Muscle layer of duodenum (tissue), 2 donors: ENCODE measurements at regions not wholly inside any gene's neighbourhood (a gene's known extent, or its start where the extent isn't known, plus 50 kb on each side); places are given as distances from the start of the nearest gene placed in this dataset.

ENCODE experiments used
- H3K27ac ChIP-seq: one replicate; pipeline ENCODE4 v1.7.0; 2013; ENCODE audit warnings: mild to moderate bottlenecking, low read length
- H3K27me3 ChIP-seq: one replicate; pipeline ENCODE4 v1.7.0; 2013; ENCODE audit warnings: low read depth, mild to moderate bottlenecking, control low read depth, low read length
- H3K36me3 ChIP-seq, 2 donors: one replicate each; pipeline ENCODE4 v1.7.0; 2013; ENCODE audit warnings: low read length in 2 of 2, control low read depth in 1 of 2, mild to moderate bottlenecking in 1 of 2; ENCODE audit not compliant: insufficient read depth in 2 of 2, control insufficient read depth in 1 of 2
- H3K4me1 ChIP-seq, 2 donors: one replicate each; pipeline ENCODE4 v1.7.0; 2013; ENCODE audit warnings: low read length in 2 of 2, mild to moderate bottlenecking in 2 of 2, control low read depth in 1 of 2, moderate library complexity in 1 of 2; ENCODE audit not compliant: insufficient read depth in 2 of 2, control insufficient read depth in 1 of 2
- H3K4me3 ChIP-seq, 2 donors: one replicate each; pipeline ENCODE4 v1.7.0; 2013; ENCODE audit warnings: low read length in 2 of 2, low read depth in 1 of 2, mild to moderate bottlenecking in 1 of 2
- H3K9me3 ChIP-seq, 2 donors: one replicate each; pipeline ENCODE4 v1.7.0; 2013; ENCODE audit warnings: low read length in 2 of 2, control low read depth in 1 of 2, mild to moderate bottlenecking in 1 of 2; ENCODE audit not compliant: control insufficient read depth in 1 of 2
- donor health status: healthy.

- Histone ChIP-seq H3K4me1 (no peaks in the 10 kb centered on the region), H3K27me3 (no peaks in the 10 kb centered on the region), H3K27ac (no peak overlapping the region), H3K4me3 (no peak overlapping the region), H3K9me3 (no peaks in the 10 kb centered on the region), H3K36me3 (no peaks in the 10 kb centered on the region)
Measured at GRCh38 chrX:9241427-9241826, 207.5 kb upstream of the FAM9B start.

DNA sequence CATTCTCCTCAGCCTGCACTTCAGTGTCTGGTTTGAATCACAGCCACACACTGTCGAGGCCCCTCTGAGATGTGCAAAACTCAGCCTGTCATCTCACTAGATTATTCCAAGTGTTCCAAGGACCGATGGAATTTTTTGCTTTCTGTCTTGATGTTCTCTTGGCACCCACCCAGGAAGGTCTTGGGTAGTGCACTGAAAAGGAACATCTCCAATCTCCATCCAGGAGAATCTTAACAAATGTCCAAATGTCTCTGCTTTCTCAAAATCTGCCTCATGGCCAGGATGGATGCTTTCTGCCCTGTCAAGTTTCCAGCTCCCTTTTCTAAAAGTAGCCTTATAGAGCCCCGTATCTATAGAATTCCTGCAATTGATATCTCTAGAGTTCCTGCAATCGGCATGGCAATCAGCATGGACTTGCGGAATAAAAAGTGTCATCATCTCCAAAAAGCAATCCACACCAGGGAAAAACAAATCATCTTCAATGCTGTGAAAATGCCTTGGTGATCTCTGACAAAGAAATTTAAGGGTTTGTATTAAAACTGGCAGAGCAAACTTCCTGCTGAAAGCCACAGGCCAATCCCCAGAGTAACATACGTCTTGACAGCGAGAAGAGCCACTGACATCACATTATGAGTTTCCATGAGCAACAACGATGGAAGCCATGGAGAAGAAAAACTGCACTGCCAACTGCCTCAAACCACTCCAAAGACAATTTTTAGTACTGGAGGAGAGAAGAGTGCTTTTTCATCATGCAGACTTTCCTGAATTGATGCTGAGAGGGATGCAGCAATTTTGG lies 215.3 kb upstream of the FAM9B start:
- Histone ChIP-seq H3K4me3 (no peak overlapping the region), H3K27ac (no peak overlapping the region), H3K9me3 (no peaks in the 10 kb centered on the region), H3K36me3 (no peaks in the 10 kb centered on the region), H3K27me3 (no peaks in the 10 kb centered on the region), H3K4me1 (no peaks in the 10 kb centered on the region)

DNA sequence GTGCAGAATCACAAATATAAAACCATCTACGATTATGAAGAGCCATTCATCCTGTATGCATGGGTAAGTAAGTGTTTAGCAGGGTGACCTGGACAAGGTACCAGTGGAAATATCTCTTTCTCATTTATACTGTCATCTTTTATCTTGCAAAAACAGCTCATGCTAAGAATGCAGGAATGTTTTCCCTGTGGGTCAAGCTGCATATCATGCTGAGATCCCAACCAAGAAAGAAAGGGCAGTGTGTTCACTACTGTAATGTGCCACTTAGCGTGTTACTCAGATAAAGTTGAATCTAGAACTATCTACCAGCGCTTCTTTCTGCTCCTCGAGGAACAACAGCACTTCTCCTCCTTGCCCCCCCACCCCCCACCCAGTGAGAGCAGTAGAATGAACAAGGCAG lies 212.7 kb upstream of the TBL1X start:
- H3K4me1 ChIP-seq, result no peaks in the 10 kb centered on the region
- H3K27me3 ChIP-seq, result no peaks in the 10 kb centered on the region
- H3K36me3 ChIP-seq, result no peaks in the 10 kb centered on the region
- no peaks in the 10 kb centered on the region for H3K9me3 ChIP-seq
- H3K4me3 ChIP-seq, result no peak overlapping the region
- no peak overlapping the region for H3K27ac ChIP-seq

- H3K4me3 ChIP-seq, result no peak overlapping the region
- no peaks in the 10 kb centered on the region for H3K27me3 ChIP-seq
- no peaks in the 10 kb centered on the region for H3K9me3 ChIP-seq
- no peaks in the 10 kb centered on the region for H3K4me1 ChIP-seq
- no peaks in the 10 kb centered on the region for H3K36me3 ChIP-seq
- H3K27ac ChIP-seq, result no peak overlapping the region
Measured at GRCh38 chrX:9253211-9253610, 211.6 kb upstream of the TBL1X start.

GRCh38 chrX:9257718-9258420 lies 207.0 kb upstream of the TBL1X start:
- Histone ChIP-seq H3K27ac (no peak overlapping the region), H3K9me3 (no peaks in the 10 kb centered on the region), H3K4me3 (no peak overlapping the region), H3K27me3 (no peaks in the 10 kb centered on the region), H3K36me3 (no peaks in the 10 kb centered on the region), H3K4me1 (peaks cover 0 to 7% of the 10 kb centered on the region in 2 donors)

- H3K4me3 ChIP-seq, result no peak overlapping the region
- peaks cover 0 to 7% of the 10 kb centered on the region in 2 donors for H3K4me1 ChIP-seq
- no peaks in the 10 kb centered on the region for H3K27me3 ChIP-seq
- H3K36me3 ChIP-seq, result no peaks in the 10 kb centered on the region
- H3K9me3 ChIP-seq, result no peaks in the 10 kb centered on the region
- no peak overlapping the region for H3K27ac ChIP-seq
Measured at GRCh38 chrX:9258421-9259104, 206.3 kb upstream of the TBL1X start.

- no peaks in the 10 kb centered on the region for H3K9me3 ChIP-seq
- no peaks in the 10 kb centered on the region for H3K36me3 ChIP-seq
- no peak overlapping the region for H3K4me3 ChIP-seq
- H3K27me3 ChIP-seq, result no peaks in the 10 kb centered on the region
- H3K27ac ChIP-seq, result no peak overlapping the region
- peaks cover 0 to 7% of the 10 kb centered on the region in 2 donors for H3K4me1 ChIP-seq
Measured at GRCh38 chrX:9260603-9261002, 204.3 kb upstream of the TBL1X start.

GRCh38 chrX:9267415-9267814 lies 197.4 kb upstream of the TBL1X start:
- no peak overlapping the region for H3K4me3 ChIP-seq
- H3K27me3 ChIP-seq, result no peaks in the 10 kb centered on the region
- H3K9me3 ChIP-seq, result no peaks in the 10 kb centered on the region
- H3K27ac ChIP-seq, result no peak overlapping the region
- no peaks in the 10 kb centered on the region for H3K4me1 ChIP-seq
- H3K36me3 ChIP-seq, result no peaks in the 10 kb centered on the region

GRCh38 chrX:9269134-9269533 lies 195.7 kb upstream of the TBL1X start:
- no peaks in the 10 kb centered on the region for H3K4me1 ChIP-seq
- H3K27me3 ChIP-seq, result no peaks in the 10 kb centered on the region
- H3K27ac ChIP-seq, result no peak overlapping the region
- no peaks in the 10 kb centered on the region for H3K9me3 ChIP-seq
- H3K4me3 ChIP-seq, result no peak overlapping the region
- H3K36me3 ChIP-seq, result no peaks in the 10 kb centered on the region

DNA sequence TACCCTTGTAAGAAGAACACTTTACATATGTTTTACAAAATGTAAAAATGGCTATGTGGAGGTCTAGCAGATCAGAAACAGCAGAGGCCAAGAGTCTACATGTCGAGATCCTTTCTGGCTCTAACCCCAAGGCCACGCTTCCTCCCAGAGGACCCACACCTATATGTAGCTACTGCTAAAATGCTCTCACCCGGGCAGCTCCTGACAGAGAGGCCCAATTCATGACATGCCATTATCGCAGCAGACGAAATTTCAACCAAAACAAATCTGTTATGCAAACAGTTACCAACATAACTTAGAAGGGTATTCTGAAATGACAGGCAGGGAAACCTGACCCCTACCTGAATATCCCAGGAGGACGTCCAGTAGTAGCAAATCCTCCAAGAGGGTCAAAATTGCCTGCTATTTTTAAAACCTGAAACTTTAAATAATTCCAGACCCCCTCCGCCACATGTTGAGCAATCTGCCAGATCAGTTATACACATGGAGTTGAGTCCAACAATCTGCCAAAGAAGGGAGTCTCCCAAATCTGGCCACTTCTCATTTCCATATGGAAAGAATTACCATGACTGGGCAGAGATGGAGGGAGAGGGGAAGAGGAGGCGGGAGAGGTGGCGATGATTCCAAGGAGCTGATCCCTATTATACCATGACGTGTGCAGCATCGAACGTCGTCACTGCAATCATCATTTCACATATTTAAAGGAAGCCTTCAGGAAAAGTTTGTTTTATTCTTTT lies 192.9 kb upstream of the TBL1X start:
- H3K9me3 ChIP-seq, result no peaks in the 10 kb centered on the region
- no peak overlapping the region for H3K27ac ChIP-seq
- no peak overlapping the region for H3K4me3 ChIP-seq
- no peaks in the 10 kb centered on the region for H3K27me3 ChIP-seq
- H3K4me1 ChIP-seq, result no peaks in the 10 kb centered on the region
- no peaks in the 10 kb centered on the region for H3K36me3 ChIP-seq

DNA sequence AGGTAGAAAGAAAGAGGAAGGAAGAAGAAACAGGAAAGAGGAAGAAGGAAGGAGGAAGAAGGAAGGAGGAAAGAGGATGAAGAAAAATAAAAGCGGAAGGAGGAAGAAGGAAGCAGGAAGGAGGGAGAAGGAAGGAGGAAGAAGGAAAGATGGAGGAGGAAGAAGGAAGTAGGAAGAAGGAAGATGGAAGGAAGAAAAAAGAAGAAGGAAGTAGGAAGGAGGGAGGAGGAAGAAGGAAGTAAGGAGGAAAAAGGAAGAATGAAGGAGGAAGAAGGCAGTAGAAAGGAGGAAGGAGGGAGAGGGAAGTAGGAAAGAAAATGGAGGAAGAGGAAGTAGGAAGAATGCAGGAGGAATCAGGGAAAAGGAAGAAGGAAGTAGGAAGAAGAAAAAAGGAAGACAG lies 191.1 kb upstream of the TBL1X start:
- no peaks in the 10 kb centered on the region for H3K9me3 ChIP-seq
- no peaks in the 10 kb centered on the region for H3K36me3 ChIP-seq
- H3K4me1 ChIP-seq, result no peaks in the 10 kb centered on the region
- H3K4me3 ChIP-seq, result no peak overlapping the region
- H3K27me3 ChIP-seq, result no peaks in the 10 kb centered on the region
- no peak overlapping the region for H3K27ac ChIP-seq
